ENCODE measurements at regions not wholly inside any gene's neighbourhood (a gene's known extent, or its start where the extent isn't known, plus 50 kb on each side); places are given as distances from the start of the nearest gene placed in this dataset.

DNA sequence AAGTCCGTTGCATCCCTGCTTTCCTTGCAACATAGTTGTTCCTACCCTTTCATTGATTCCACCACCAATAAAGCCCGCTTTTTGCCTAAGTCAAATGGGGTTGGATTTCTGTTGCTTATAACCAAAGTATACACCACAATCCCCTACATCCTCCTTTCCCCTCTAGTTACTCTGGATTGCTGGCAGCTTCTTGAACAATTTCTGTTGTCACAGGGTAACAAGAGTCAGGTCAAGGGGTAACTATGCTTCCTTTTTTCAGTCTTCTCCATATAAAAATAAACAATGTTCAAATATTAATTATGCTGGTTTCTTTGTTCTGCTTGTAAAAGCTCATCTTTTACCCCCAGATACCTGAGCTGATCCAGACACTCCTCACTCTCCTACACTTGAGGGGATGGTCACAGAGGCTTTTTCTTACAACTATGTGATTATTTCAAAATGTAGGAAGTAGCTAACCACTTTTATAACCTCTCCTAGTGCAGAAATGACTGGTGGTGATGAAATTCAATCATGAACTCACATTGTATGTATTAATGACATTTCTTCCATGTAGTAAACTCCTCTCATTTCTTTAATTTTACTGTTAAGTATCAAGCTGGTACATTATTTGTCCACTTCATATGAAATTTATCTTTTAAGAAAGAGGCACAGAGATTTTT lies 136.5 kb downstream of the SNX18 start:
- no peak for DNase-seq (ENCODE audit: low read depth)

DNA sequence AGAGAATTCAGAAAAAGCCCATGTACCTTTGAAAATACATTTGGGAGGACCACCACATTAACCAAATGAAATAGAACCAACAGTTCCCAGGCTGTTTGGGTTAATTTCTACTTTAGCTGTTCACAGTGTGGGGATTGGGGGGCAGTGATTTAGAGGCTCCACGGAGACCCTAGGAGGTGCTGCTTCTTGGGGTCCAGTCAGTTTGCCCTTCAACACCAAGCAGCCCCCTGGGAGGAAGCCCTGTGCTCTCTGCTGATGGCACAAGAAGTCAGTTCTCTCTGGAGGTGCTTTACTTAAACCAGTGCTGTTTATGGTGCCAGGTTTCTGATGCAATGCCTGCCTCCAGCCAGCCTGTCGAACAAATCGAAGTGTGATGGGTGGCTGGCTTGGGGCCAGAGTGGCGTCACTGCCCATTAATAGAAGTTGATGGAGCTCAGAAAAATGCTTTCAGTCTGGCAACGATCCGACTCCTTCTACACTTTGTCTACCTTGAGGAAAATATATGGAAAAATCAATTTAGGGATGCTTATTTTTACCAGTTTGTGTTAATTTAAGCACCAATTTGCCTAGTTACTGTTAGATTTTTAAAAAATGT lies 134.0 kb downstream of the SNX18 start:
- DNase-seq (ENCODE audit: low read depth): peak; percentile 51

DNA sequence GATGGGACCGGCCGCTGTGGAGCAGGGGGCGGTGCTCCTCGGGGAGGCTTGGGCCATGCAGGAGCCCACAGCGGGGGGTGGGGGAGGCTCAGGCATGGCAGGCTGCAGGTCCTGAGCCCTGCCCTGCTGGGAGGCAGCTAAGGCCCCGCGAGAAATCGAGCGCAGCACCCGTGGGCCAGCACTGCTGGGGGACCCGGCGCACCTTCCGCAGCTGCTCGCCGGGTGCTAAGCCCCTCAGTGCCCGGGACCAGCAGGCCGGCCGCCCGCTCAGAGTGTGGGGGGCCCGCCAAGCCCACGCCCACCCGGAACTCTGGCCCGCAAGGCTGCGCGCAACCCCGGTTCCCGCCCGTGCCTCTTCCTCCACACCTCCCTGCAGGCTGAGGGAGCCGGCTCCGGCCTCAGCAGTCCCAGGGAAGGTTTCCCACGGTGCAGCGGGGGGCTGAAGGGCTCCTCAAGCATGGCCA lies 131.5 kb downstream of the SNX18 start:
- no peak for DNase-seq (ENCODE audit: low read depth)

DNA sequence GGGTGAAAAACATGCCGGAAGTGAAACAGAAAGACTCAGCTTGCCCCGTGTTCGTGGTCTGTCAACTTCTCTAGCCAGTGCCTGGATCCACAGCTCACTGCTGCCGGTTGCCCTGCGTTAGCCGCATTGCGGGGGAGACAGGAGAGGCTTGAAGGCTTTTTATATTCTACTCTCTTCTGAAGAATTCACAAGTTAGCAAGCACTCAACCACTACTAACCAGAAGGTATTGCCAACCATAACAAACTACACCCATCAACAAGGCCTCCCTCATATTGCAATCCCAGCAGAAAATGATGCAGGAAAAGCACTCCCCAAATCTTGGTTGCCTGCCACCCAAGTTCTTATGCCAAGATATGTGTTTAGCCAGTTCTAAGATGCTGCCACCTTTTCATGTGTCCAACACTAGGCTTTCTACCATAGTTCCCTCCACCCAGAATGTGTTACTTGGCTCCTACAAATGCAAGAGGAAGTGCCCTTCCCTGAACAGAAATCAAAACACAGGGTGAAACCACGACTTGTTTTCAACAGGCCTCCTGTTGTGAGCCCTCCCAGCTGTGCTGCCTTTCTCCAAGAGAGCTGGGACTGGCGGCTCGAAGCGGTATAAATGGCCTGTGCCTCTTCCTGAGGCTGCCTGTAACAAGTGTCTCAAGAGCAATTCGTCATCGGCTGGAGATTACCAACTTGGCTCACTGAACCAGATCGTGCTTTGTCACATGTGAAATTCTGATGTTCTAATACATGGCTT lies 129.0 kb downstream of the SNX18 start:
- peak; percentile 92 for DNase-seq (ENCODE audit: low read depth)

DNA sequence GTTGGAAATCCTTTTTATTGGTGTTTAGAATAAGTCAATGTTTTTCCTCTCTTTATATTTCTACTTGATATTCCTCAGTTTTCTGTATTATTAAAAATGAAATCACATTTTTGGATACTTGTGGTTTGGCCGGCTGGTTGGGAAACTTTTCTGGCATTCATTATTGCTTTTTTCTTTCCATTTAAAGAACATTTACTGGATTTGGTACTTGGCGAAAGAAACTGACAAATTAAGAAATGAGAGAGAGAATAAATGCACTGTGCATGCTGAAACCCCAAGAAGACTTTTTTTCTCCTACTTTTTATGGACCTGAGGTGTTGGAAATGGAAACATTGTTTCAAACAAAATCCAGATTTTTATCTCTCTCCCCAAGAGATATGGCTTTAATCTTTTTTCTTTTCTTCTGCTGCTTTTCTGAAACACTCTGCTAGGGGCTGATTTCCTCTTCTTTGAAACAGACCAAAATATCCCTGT lies 128.4 kb downstream of the SNX18 start:
- peak; percentile 45 for DNase-seq (ENCODE audit: low read depth)

DNA sequence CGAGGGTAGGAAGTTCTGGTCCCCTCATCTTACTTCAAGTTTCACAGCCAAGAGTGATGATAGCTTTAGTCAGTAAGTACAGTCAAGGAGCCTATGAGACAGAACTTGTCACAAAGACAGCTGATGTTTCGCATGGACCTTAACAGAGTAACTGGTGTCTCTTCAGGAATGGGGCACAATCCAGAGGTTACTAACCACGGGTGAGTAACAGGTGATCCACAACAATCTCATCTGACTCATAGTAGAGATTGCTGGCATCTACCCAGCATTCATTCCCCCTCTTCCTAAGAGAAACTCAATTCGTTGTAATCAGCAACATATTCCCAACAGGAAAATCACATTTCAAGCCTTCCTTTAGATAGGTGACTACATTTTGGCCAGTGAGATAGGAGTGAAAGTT lies 126.7 kb downstream of the SNX18 start:
- DNase-seq (ENCODE audit: low read depth): peak; percentile 82

DNA sequence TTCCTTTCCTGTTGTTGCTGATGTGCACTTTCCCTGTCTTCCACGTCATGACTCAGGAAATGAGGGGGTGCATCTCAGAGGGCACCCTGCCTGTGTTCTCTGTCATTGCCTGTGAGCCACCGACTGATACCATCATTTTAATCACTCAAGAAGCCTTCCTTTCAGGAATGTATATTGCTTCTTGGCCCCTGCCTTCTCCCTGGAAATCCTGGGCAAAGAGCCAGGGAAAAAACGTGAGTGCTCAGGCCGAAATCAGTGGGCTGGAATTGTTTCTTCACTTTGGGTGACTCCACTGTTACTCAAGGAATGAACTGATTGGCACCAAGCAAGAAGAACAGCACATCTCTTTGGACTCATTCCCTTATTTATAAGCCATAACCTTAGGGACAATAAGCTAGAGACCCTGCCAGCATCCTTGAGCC lies 126.1 kb downstream of the SNX18 start:
- no peak for DNase-seq (ENCODE audit: low read depth)

DNA sequence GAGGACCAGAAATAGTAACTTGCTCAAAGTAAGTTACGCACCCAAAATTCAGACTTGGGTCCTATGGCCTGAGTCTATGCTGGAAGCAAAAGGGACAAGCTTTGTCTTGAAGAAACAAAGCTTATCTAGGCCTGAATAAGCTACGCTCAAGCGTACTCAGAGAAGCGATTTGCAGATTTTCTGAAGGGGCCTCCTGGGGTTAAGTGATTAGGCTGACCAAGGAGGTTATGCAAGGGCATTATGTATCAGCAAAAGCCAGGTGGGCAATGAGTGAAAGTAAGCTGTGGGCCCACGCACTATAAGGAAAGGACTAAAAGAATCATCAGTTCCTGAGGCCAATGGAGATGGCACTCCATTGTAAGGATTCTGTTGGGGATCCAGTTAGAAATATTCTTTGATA lies 122.1 kb downstream of the SNX18 start:
- no peak for DNase-seq (ENCODE audit: low read depth)

DNA sequence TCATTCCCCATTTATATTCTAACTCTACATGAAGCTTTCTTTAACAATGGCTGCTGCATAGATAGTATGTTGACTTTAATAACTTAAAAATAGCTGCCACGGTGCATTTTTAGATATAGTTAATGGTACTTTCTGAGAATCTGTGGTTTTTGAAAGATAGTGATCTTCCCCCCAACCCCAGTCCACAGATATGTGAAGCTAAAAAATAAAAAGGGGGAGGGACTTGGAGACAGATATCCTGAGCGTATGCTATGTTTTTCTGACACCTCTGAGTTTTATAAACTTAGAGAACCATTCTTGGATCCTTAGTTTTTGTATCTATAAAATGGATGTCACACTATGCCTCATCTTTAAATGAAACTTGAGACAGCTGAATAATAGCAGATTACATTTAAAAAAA lies 120.5 kb downstream of the SNX18 start:
- no peak for DNase-seq (ENCODE audit: low read depth)

DNA sequence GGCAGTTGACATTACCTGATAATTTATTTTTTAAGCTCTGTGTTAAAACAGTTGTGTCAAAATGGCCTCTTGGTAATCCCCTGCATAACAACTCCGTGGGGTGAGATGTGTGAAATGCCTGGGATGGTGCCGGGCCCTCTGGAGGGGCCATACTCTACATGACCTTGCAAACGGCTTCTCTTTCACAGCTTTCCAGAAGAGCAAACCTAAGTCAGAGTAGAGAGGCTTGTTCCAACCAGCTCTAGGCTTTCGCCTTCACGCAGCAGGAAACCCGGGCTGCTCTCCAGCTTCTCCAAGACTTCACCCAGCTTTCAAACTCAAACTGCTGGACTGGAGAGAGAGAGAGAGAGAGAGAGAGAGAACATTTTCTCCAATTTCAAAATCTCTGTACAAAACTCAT lies 120.1 kb downstream of the SNX18 start:
- DNase-seq (ENCODE audit: low read depth): no peak

DNA sequence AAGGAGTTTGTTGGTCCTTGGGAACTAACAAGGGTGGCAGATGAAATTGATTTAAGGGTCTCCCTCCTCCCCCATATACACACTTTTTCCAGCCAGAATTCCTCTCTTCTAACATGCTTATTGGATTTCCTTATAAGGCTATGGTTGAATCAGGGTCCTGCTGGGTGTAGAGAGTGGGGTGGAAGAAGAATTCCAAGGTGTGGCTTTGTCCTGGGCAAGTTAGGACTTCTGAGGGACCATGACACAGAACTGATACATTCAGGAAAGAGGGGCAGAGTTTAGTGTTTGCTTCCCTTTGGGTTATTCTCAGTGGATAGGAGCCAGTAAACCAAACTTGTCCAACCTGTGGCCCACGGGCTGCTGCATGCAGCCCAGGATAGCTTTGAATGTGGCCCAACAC lies 116.5 kb downstream of the SNX18 start:
- DNase-seq (ENCODE audit: low read depth): no peak

DNA sequence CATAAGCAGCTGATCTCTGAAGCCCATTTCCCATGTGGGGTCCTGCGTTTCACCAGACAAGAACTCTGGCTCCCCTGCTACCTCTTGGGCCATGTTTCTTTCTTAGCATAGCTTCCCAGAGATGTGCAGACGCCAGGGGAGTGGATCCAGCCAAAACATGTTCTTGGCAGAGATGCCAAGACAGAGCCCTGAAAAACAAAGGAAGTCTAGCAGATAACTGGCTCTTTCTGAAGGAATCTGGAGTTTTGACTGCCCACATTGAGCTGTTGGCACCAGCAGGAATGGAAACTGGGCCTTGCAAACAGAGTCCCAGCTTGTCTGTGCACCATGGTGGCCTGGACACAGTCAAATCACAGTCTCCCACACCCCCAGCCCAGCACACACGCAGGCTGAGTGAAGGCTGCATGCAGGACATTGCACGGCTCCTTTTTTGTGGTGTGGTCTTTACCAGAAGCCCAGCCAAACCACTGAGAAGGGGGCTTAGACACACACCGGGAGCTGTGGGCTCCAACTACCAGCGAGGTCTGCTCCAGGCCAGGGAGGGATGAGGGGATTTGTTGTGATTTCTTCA lies 114.7 kb downstream of the SNX18 start:
- no peak for DNase-seq (ENCODE audit: low read depth)

DNA sequence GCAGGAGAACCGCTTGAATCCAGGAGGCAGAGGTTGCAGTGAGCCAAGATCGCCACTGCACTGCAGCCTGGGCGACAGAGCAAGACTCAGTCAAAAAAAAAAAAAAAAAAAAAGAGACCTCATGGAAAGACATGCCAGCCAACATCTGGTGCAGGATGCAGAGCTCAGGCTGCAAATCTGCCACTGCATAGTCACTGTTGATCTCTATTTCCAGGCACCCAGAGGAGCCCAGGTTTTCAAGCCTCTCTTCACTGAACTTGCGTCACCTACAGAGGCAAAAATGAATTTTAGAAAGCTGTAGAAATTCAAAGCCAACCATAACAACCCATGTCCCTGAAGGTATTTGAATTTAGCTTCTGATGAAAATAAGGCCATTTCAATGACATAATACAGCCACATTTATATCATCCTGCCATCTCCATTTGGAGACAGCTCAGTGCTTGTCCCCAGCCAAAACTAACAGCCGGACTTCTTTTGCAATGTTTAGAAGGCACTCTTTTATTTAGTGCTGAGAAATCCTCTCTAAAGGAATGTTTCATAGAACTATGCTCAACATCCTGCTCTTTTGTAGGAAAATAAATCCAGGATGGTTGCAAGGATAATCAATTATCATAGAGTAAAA lies 113.3 kb downstream of the SNX18 start:
- DNase-seq (ENCODE audit: low read depth): no peak

DNA sequence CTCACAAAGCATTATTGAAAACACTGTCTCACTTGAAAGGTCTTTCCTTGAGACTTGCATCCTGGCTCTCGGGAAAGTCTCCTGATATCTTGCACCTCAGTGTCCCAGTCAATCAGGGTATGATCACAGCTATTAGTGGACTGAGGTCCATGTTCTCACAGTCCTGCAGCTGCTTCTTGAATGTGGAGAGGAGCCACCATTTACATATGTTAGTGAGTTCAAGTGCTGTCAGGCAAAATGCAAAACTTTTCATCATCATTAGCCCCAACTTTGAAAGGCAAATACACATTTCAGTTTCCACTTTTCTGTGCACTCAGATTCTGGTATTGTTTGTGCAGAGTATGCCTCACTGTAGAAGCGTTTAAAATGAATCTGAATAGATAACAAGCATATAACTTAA lies 111.6 kb downstream of the SNX18 start:
- no peak for DNase-seq (ENCODE audit: low read depth)

DNA sequence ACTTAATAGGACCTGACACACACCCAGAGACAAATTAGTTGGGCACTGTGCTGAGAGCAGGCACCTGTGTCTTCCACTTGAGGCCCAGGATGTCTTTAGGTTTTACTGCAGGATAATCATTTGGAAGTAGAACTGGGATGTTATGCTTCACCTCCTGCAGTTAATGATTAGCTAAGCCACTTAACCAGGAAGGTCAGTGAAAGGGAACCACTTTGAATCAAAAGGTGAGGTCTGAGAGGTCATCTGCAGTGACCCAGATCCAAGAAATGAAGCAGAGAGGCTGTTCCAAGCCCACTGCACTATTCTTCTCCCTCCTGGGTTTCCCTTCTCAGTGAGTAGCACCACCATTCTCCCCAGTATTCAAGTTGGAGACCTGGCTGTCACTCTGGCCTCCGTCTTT lies 110.5 kb downstream of the SNX18 start:
- no peak for DNase-seq (ENCODE audit: low read depth)

DNA sequence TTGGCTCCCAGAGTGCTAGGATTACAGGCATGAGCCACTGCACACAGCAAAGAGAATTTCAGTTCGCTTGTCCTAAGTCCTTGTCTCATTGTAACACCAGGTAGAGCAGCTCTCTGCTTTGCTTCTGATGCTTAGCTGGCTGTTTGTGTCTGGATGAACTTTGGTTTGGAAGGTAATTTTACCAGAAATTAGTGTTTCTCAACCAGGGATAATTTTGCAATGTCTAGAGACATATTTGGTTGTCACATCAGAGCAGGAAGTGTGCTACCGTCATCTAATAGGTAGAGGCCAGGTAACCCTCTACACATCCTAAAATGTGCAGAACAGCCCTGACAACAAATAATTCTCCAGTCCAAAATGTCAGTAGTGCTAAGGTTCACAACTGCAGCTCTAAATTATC lies 108.8 kb downstream of the SNX18 start:
- DNase-seq (ENCODE audit: low read depth): no peak

DNA sequence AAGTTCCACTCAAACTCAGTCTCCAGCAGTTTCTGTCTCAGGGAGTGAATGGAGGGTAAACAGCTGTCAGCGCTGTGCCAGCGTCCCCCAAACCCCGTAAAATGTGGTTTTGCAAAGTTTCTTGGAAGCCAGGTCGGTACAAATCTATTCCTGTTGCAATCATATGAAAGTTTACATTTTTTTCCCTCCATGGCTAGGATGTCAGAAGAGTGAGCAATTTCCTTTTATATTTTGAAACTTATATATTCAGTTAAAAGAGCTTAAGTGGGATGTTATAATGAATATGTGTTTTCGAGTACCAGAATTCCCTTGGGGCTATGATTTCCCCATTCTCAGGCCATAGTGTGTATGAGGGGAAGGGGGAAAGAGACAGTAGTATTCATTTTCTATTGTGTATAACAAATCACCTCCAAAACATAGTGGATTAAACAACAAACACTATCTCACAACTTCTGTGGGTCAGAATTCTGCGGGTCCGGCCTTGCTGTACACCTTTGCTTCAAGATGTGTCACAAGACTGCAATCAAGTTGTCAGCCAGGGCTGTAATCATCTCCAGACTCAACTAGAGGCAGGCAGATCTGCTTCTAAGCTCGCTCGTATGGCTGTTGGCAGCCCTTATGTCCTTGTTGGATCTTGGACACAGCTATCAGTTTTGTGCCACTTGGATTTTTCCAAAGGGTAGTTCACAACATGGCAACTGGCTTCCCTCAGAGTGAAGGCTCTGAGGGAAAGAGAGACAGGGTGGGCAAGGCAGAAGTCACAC lies 107.4 kb downstream of the SNX18 start:
- no peak for DNase-seq (ENCODE audit: low read depth)

DNA sequence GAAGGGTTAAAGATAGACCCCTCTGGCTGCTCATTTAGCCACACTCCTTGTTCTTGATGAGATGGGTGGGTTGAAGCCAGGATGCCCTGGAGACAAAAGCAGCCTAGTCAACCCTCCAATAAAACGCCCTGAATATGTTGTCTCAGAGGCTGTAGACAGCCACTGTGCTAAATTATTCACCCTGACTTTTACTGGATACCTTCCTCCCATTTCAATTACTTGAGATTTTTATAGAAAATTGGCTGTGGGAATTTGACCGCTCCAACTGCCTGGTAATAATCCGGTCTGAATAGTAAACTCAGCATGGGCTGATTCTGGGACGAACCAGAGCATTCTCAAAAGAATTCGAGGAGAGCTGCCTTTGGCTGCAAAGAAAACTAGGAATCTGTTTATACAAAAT lies 104.2 kb downstream of the SNX18 start:
- no peak for DNase-seq (ENCODE audit: low read depth)

DNA sequence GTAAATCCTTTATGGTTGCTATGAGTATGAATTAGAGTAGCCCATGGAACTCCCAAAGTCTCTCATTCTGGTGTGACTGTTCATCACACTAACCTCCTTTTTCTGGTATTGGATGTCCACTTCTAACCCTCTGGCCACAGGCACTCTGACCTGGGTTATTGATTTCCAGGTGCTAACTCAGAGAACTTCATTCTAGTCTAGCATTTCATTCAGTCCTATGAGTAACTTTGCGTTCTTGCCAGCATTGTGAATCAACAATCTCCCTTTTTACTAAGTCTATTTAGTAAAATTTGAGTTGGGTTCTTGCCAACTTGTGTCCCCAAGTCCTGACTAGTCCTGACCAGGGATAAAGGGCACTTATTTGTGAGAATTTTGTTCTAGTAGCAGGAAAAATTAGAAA lies 103.5 kb downstream of the SNX18 start:
- DNase-seq (ENCODE audit: low read depth): no peak

DNA sequence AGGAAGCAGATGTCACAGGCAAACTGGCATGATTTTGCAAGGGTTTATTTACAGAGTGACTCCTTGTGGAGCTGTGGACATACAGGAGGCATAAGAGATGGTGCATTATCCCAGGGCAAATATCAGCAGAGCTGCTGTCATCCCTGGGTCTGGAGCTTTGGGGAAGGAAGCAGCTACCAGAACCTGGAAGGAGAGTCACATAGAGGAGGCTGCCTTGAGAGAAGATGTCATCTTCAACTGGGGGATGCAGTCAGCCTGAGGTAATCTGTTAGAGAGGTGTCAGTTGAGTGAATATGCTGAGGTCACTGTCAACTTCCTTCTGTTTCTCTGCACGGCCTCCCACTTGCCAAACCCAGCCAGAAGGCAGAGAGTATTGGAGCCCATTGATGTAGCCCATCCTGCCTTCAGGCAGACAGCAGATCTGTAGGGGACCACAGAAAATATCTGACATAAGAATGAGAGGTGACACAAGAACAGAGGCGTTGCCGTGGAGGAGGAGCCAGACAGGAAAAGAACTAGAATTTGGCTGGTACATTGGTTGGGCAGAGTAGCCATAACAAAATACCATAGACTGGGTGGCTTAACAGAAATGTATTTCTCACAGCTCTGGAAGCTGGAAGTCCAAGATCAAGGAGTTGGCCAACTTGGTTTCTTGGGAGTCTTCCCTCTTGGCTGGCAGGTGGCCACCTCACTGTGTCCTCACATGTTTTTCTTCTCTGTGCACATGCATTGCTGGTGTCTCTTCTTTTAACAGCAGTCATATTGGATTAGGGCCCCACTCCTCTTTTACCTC lies 102.8 kb downstream of the SNX18 start:
- DNase-seq (ENCODE audit: low read depth): no peak

Measured in myocyte (in vitro differentiated cells).